B cell (primary cell): ENCODE measurements at regions not wholly inside any gene's neighbourhood (a gene's known extent, or its start where the extent isn't known, plus 50 kb on each side); places are given as distances from the start of the nearest gene placed in this dataset.

Source experiments
- EZH2 ChIP-seq: IDR thresholded peaks from 2 replicates; pipeline ENCODE4 v1.6.1; 2012; ENCODE audit warnings: borderline replicate concordance, low read depth, mild to moderate bottlenecking, moderate library complexity, low read length; ENCODE audit not compliant: insufficient read depth, poor library complexity, severe bottlenecking
- TF ChIP-seq, protein P1 (sequence below): fragments of 200-600 bp; IDR thresholded peaks from one replicate; pipeline ENCODE4 v1.8.0; 2022; ENCODE audit warnings: antibody characterized with exemption, mild to moderate bottlenecking

DNA sequence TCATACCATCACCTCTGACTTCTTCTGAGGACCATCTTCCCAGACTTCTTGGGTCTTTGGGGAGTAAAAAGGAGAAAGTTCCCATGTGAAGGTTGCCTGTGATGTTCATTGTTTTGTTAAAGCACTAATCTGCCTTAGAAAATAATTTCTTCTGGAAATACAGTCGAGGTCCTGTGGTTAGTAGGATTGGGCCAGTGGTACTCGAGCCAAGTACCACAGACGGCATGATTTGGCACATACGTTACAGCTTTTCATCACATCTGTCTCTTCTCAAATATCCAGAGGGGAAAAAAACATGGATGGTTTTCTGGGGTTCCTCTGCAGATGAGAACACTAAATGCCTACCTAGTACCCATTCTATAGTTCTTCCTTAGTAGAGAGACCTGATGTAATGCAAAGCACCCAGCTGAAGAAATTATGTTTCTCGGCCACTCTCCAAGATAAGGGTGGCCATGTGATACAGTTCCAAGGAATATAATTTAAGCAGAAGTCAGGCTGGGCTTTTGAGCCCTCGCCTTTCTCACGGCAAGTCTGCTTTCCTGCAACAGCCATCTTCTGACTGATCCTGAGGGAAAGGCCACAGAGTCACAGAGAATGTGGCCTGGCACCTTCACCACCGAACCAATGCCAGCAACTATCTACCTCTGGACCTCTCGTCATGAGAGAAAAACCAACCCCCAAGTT, 161.0 kb downstream of the RNF152 start:
- TF ChIP-seq, protein P1, sequence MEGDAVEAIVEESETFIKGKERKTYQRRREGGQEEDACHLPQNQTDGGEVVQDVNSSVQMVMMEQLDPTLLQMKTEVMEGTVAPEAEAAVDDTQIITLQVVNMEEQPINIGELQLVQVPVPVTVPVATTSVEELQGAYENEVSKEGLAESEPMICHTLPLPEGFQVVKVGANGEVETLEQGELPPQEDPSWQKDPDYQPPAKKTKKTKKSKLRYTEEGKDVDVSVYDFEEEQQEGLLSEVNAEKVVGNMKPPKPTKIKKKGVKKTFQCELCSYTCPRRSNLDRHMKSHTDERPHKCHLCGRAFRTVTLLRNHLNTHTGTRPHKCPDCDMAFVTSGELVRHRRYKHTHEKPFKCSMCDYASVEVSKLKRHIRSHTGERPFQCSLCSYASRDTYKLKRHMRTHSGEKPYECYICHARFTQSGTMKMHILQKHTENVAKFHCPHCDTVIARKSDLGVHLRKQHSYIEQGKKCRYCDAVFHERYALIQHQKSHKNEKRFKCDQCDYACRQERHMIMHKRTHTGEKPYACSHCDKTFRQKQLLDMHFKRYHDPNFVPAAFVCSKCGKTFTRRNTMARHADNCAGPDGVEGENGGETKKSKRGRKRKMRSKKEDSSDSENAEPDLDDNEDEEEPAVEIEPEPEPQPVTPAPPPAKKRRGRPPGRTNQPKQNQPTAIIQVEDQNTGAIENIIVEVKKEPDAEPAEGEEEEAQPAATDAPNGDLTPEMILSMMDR, result no peak
- TF ChIP-seq EZH2, result no peak
